H9 (cell line): ENCODE measurements at regions not wholly inside any gene's neighbourhood (a gene's known extent, or its start where the extent isn't known, plus 50 kb on each side); places are given as distances from the start of the nearest gene placed in this dataset.

Source experiments
- DNase-seq: peaks from one replicate; pipeline ENCODE4 v3.0.0-alpha.2; 2017
- H2AFZ ChIP-seq: one replicate; pipeline ENCODE4 v1.6.1; 2013; ENCODE audit warnings: mild to moderate bottlenecking, low read length, control low read depth, moderate library complexity
- H2AK5ac ChIP-seq: 2 replicates; pipeline ENCODE4 v1.6.1; 2013; ENCODE audit warnings: low read length, control low read depth, mixed read lengths; ENCODE audit not compliant: insufficient read length
- H2BK120ac ChIP-seq: one replicate; pipeline ENCODE4 v1.6.1; 2013; ENCODE audit warnings: low read depth, mild to moderate bottlenecking, low read length, control low read depth, inconsistent platforms; ENCODE audit not compliant: poor library complexity, severe bottlenecking
- H2BK12ac ChIP-seq: 2 replicates; pipeline ENCODE4 v1.6.1; 2013; ENCODE audit warnings: low read length, control low read depth, mixed read lengths, low read depth; ENCODE audit not compliant: insufficient read length
- H2BK15ac ChIP-seq: 2 replicates; pipeline ENCODE4 v1.6.1; 2013; ENCODE audit warnings: low read depth, low read length, control low read depth
- H2BK20ac ChIP-seq: one replicate; pipeline ENCODE4 v1.6.1; 2013; ENCODE audit warnings: low read depth, mild to moderate bottlenecking, low read length, control low read depth, inconsistent platforms; ENCODE audit not compliant: poor library complexity, severe bottlenecking
- H2BK5ac ChIP-seq: 2 replicates; pipeline ENCODE4 v1.6.1; 2013; ENCODE audit warnings: low read length, control low read depth, mixed read lengths; ENCODE audit not compliant: insufficient read length
- H3K14ac ChIP-seq: 2 replicates; pipeline ENCODE4 v1.6.1; 2013; ENCODE audit warnings: low read length, control low read depth; ENCODE audit not compliant: insufficient read depth
- H3K18ac ChIP-seq: 2 replicates; pipeline ENCODE4 v1.6.1; 2013; ENCODE audit warnings: low read depth, mild to moderate bottlenecking, mixed read lengths, low read length, control low read depth; ENCODE audit not compliant: insufficient read length
- H3K23ac ChIP-seq: 2 replicates; pipeline ENCODE4 v1.6.1; 2013; ENCODE audit warnings: low read length, control low read depth, mixed read lengths, low read depth; ENCODE audit not compliant: insufficient read length
- H3K23me2 ChIP-seq: 2 replicates; pipeline ENCODE4 v1.6.1; 2013; ENCODE audit warnings: low read depth, mild to moderate bottlenecking, mixed read lengths, low read length, control low read depth; ENCODE audit not compliant: insufficient read length, poor library complexity, severe bottlenecking
- H3K27ac ChIP-seq: 2 replicates; pipeline ENCODE4 v1.5.1; 2013; ENCODE audit warnings: low read length, control low read depth, mixed read lengths, low read depth; ENCODE audit not compliant: insufficient read length
- H3K27me3 ChIP-seq: 2 replicates; pipeline ENCODE4 v1.6.1; 2013; ENCODE audit warnings: low read length, control low read depth, inconsistent platforms; ENCODE audit not compliant: insufficient read depth
- H3K4ac ChIP-seq: 2 replicates; pipeline ENCODE4 v1.6.1; 2013; ENCODE audit warnings: low read depth, mild to moderate bottlenecking, control low read depth, inconsistent platforms, low read length, moderate library complexity
- H3K4me1 ChIP-seq: 2 replicates; pipeline ENCODE4 v1.6.1; 2013; ENCODE audit warnings: low read length, control low read depth, inconsistent platforms; ENCODE audit not compliant: insufficient read depth
- H3K4me2 ChIP-seq: 2 replicates; pipeline ENCODE4 v1.6.1; 2013; ENCODE audit warnings: low read length, control low read depth, mixed read lengths; ENCODE audit not compliant: insufficient read length, insufficient read depth
- H3K56ac ChIP-seq: 2 replicates; pipeline ENCODE4 v1.6.1; 2013; ENCODE audit warnings: low read depth, mild to moderate bottlenecking, mixed read lengths, low read length, control low read depth; ENCODE audit not compliant: insufficient read length
- H3K79me1 ChIP-seq: 2 replicates; pipeline ENCODE4 v1.6.1; 2013; ENCODE audit warnings: low read depth, mild to moderate bottlenecking, moderate library complexity, low read length, control low read depth, inconsistent platforms; ENCODE audit not compliant: insufficient read depth, poor library complexity, severe bottlenecking
- H3K79me2 ChIP-seq: 2 replicates; pipeline ENCODE4 v1.6.1; 2013; ENCODE audit warnings: low read length, control low read depth, inconsistent platforms; ENCODE audit not compliant: insufficient read depth
- H3K9ac ChIP-seq: 2 replicates; pipeline ENCODE4 v1.6.1; 2013; ENCODE audit warnings: low read length, control low read depth, mixed read lengths; ENCODE audit not compliant: insufficient read length; ENCODE audit errors: extremely low read depth
- H3K9me3 ChIP-seq: one replicate; pipeline ENCODE4 v1.6.1; 2013; ENCODE audit warnings: low read depth, low read length, inconsistent platforms; ENCODE audit not compliant: control insufficient read depth
- H3T11ph ChIP-seq: one replicate; pipeline ENCODE4 v1.6.1; 2013; ENCODE audit warnings: mild to moderate bottlenecking, low read length, control low read depth, inconsistent platforms
- H4K20me1 ChIP-seq: one replicate; pipeline ENCODE4 v1.6.1; 2013; ENCODE audit not compliant: control insufficient read depth, insufficient read length, insufficient read depth
- H4K5ac ChIP-seq: 2 replicates; pipeline ENCODE4 v1.6.1; 2013; ENCODE audit warnings: low read depth, mild to moderate bottlenecking, mixed read lengths, low read length, control low read depth; ENCODE audit not compliant: insufficient read length
- H4K8ac ChIP-seq: replicated peaks from 2 replicates; pipeline ENCODE4 v1.6.1; 2013; ENCODE audit warnings: low read length, control low read depth, mixed read lengths, low read depth; ENCODE audit not compliant: insufficient read length
- H4K91ac ChIP-seq: 2 replicates; pipeline ENCODE4 v1.6.1; 2013; ENCODE audit warnings: low read depth, mild to moderate bottlenecking, moderate library complexity, mixed read lengths, low read length, control low read depth; ENCODE audit not compliant: insufficient read length
- H3K27ac Mint-ChIP-seq, 3 experiments: 2 replicates in 2 of 3; 3 replicates in 1 of 3; pipeline ENCODE4 v1.8.0; 2020 to 2021; ENCODE audit warnings: mixed read lengths in 3 of 3, mild to moderate bottlenecking in 1 of 3, moderate library complexity in 1 of 3
- H3K27me3 Mint-ChIP-seq: 2 replicates; pipeline ENCODE4 v1.8.0; 2021; ENCODE audit warnings: low read depth, mild to moderate bottlenecking, moderate library complexity, mixed read lengths
- H3K36me3 Mint-ChIP-seq, 3 experiments: 2 replicates in 2 of 3; 3 replicates in 1 of 3; pipeline ENCODE4 v1.8.0; 2020 to 2021; ENCODE audit warnings: low read depth in 3 of 3, mixed read lengths in 3 of 3; ENCODE audit not compliant: insufficient read depth in 1 of 3
- H3K4me1 Mint-ChIP-seq, 2 experiments: 2 replicates each; pipeline ENCODE4 v1.8.0; 2020; ENCODE audit warnings: mixed read lengths in 2 of 2
- H3K4me3 Mint-ChIP-seq, 2 experiments: 2 replicates in 1 of 2; 3 replicates in 1 of 2; pipeline ENCODE4 v1.8.0; 2020 to 2021; ENCODE audit warnings: mild to moderate bottlenecking in 2 of 2, mixed read lengths in 2 of 2, moderate library complexity in 1 of 2
- H3K9me3 Mint-ChIP-seq, 2 experiments: 2 replicates in 1 of 2; 3 replicates in 1 of 2; pipeline ENCODE4 v1.8.0; 2020; ENCODE audit warnings: mild to moderate bottlenecking in 2 of 2, mixed read lengths in 2 of 2, moderate library complexity in 1 of 2
- CTCF ChIP-seq: fragments of 200-600 bp; sonication (generic); conservative IDR thresholded peaks from 3 replicates; pipeline ENCODE4 v1.8.0; 2021; ENCODE audit warnings: antibody characterized with exemption, mild to moderate bottlenecking
- WGBS: extraction: QIAGEN DNeasy Blood & Tissue Kit; methylation state at CpG from one replicate; pipeline ENCODE4 v1.1.7; 2013; ENCODE audit warnings: missing lambda C conversion rate, low lambda C conversion rate, mixed read lengths; ENCODE audit not compliant: insufficient read length; ENCODE audit errors: extremely low coverage; 5-methylcytosine and 5-hydroxymethylcytosine counted together

- no peaks in the 10 kb centered on the region for H3K9me3 ChIP-seq
- H3K9me3 Mint-ChIP-seq, result no peaks in the 10 kb centered on the region
- H2BK12ac ChIP-seq, result no peak overlapping the region
- no peak overlapping the region; a peak in 1 of 5 replicates for H3K4me3 Mint-ChIP-seq
- H4K5ac ChIP-seq, result no peak overlapping the region
- no peak overlapping the region for H2AK5ac ChIP-seq
- H2AFZ ChIP-seq, result no peak overlapping the region
- no peak overlapping the region for H3K4ac ChIP-seq
- DNase-seq, result no peak
- H4K8ac ChIP-seq, result no peak overlapping the region
- no peak overlapping the region for H3K27ac ChIP-seq
- no peaks in the 10 kb centered on the region for H3K23me2 ChIP-seq
- H3K56ac ChIP-seq, result no peak overlapping the region
- no peak overlapping the region for H3K14ac ChIP-seq
- no peaks in the 10 kb centered on the region for H3K79me1 ChIP-seq
- no peaks in the 10 kb centered on the region for H4K20me1 ChIP-seq
- H3K79me2 ChIP-seq, result no peaks in the 10 kb centered on the region
- H2BK5ac ChIP-seq, result no peak overlapping the region
- no peak overlapping the region for H3K9ac ChIP-seq
- no peak overlapping the region for H2BK20ac ChIP-seq
- no peak overlapping the region for H3K18ac ChIP-seq
- H3T11ph ChIP-seq, result no peak overlapping the region
- no peak overlapping the region for H2BK120ac ChIP-seq
- H3K27me3 Mint-ChIP-seq, result no peaks in the 10 kb centered on the region
- H2BK15ac ChIP-seq, result no peak overlapping the region
- no peaks in the 10 kb centered on the region for H3K4me1 Mint-ChIP-seq
- WGBS, result no CpG with 5 or more reads among the region's 3 CpGs
- H3K27me3 ChIP-seq, result no peaks in the 10 kb centered on the region
- H3K4me1 ChIP-seq, result no peaks in the 10 kb centered on the region; the same call in 1 of the 2 replicates
- TF ChIP-seq CTCF, result no peak
- no peak overlapping the region for H4K91ac ChIP-seq
- H3K23ac ChIP-seq, result no peak overlapping the region
- no peak overlapping the region for H3K4me2 ChIP-seq
- H3K36me3 Mint-ChIP-seq, result no peaks in the 10 kb centered on the region; a peak in 1 of 7 replicates
- H3K27ac Mint-ChIP-seq, result no peak overlapping the region
These were observed 787.2 kb downstream of the GALC start for GRCh38 chr14:87205811-87206210.
